T-cell (primary cell): ENCODE measurements at regions not wholly inside any gene's neighbourhood (a gene's known extent, or its start where the extent isn't known, plus 50 kb on each side); places are given as distances from the start of the nearest gene placed in this dataset.

ENCODE experiments used
- ATAC-seq, 4 experiments: fragments of 200-7000 bp in 3 of 4; fragments of 150-1000 bp in 1 of 4; cut with Tn5 transposase; replicated peaks in 1 of 4; 1 replicate in 3 of 4; 2 replicates in 1 of 4; pipeline ENCODE4 v1.10.0; 2021; ENCODE audit warnings: moderate library complexity in 3 of 4, mild to moderate bottlenecking in 2 of 4, moderate number of reproducible peaks in 1 of 4
- CTCF ChIA-PET, 2 donors: fragments of 300-600 bp; sonication (Branson Sonifier 250); formaldehyde crosslinking; loops; one replicate each; lab custom pipeline; 2022; ENCODE audit warnings: antibody characterized with exemption in 2 of 2; lab: Charles Lee
- POLR2A ChIA-PET, 2 donors: fragments of 300-600 bp; sonication (Branson Sonifier 250); formaldehyde crosslinking; loops; one replicate each; lab custom pipeline; 2022; ENCODE audit warnings: antibody characterized with exemption in 2 of 2; lab: Charles Lee
- DNase-seq, 35 experiments: peaks; one replicate each; pipeline versions ENCODE4 v3.0.0 to v3.0.0-alpha.2; 2013 to 2023
- H3K27ac ChIP-seq: one replicate; pipeline ENCODE4 v1.5.1; 2013; ENCODE audit warnings: low read length
- H3K27me3 ChIP-seq, 2 experiments: replicated peaks in 1 of 2; 1 replicate in 1 of 2; 2 replicates in 1 of 2; pipeline versions ENCODE4 v1.6.1 to v1.7.0; 2013; ENCODE audit warnings: low read length in 1 of 2, mixed read lengths in 1 of 2; ENCODE audit not compliant: control insufficient read depth in 2 of 2, insufficient read depth in 2 of 2; ENCODE audit errors: extremely low read depth in 1 of 2
- H3K36me3 ChIP-seq, 2 donors: 1 replicate in 1 of 2; 2 replicates in 1 of 2; pipeline versions ENCODE4 v1.6.1 to v1.7.0; 2013; ENCODE audit warnings: low read length in 1 of 2; ENCODE audit not compliant: control insufficient read depth in 2 of 2, insufficient read depth in 1 of 2; ENCODE audit errors: extremely low read depth in 1 of 2
- H3K4me1 ChIP-seq, 2 experiments: 1 replicate in 1 of 2; 2 replicates in 1 of 2; pipeline versions ENCODE4 v1.6.1 to v1.7.0; 2013; ENCODE audit warnings: low read length in 2 of 2, mixed read lengths in 1 of 2; ENCODE audit not compliant: insufficient read depth in 2 of 2, control insufficient read depth in 1 of 2; ENCODE audit errors: extremely low read depth in 1 of 2
- H3K4me3 ChIP-seq, 2 donors: 1 replicate in 1 of 2; 2 replicates in 1 of 2; pipeline versions ENCODE4 v1.5.1 to v1.7.0; 2013; ENCODE audit warnings: mild to moderate bottlenecking in 2 of 2, low read length in 1 of 2, moderate library complexity in 1 of 2; ENCODE audit not compliant: control insufficient read depth in 1 of 2; ENCODE audit errors: extremely low read depth in 1 of 2
- H3K9me3 ChIP-seq: 2 replicates; pipeline ENCODE4 v1.7.0; 2013
- H3K27ac Mint-ChIP-seq, 2 donors: one replicate each; pipeline ENCODE4 v1.8.0; 2020 to 2021; ENCODE audit warnings: mild to moderate bottlenecking in 2 of 2, mixed read lengths in 2 of 2
- H3K27me3 Mint-ChIP-seq, 2 donors: one replicate each; pipeline ENCODE4 v1.8.0; 2021 to 2022; ENCODE audit warnings: mixed read lengths in 2 of 2
- H3K36me3 Mint-ChIP-seq: one replicate; pipeline ENCODE4 v1.8.0; 2021; ENCODE audit warnings: mixed read lengths
- H3K4me1 Mint-ChIP-seq, 3 donors: one replicate each; pipeline ENCODE4 v1.8.0; 2020 to 2022; ENCODE audit warnings: mixed read lengths in 3 of 3, mild to moderate bottlenecking in 1 of 3
- H3K4me3 Mint-ChIP-seq, 3 donors: one replicate each; pipeline ENCODE4 v1.8.0; 2020 to 2022; ENCODE audit warnings: mild to moderate bottlenecking in 3 of 3, mixed read lengths in 3 of 3, moderate library complexity in 3 of 3
- H3K9me3 Mint-ChIP-seq, 3 donors: one replicate each; pipeline ENCODE4 v1.8.0; 2020 to 2022; ENCODE audit warnings: mixed read lengths in 3 of 3
- WGBS: methylation state at CpG from one replicate; pipeline ENCODE4 v1.1.5; 2013; ENCODE audit warnings: missing lambda C conversion rate; ENCODE audit not compliant: insufficient coverage; 5-methylcytosine and 5-hydroxymethylcytosine counted together

DNA sequence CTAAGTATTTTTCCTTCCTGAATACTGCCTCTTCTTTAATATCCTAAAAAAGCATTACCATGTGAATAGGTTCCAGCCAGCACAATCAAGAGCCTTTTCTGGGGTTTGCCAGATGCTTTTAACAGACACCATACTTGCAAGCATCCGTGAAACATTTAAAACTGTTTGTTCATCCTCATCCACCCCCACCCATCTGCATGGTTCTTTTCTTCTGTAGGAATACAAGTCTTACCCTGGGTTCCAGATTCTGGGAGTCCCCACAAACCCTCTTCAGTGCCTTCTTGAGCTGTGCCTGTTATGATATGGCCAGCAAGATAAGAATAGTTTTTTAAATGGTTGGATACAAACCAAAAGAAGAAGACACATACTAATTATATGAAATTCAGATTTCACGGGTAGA lies 354.9 kb upstream of the PLXNA2 start:
- ATAC-seq, result no peak
- WGBS, result 100% methylated on average over 1 of the region's 2 CpGs
- Histone ChIP-seq H3K27ac (no peak overlapping the region), H3K4me1 (no peaks in the 10 kb centered on the region), H3K27me3 (peaks cover 0 to 5% of the 10 kb centered on the region in 2 experiments), H3K4me3 (no peak overlapping the region), H3K9me3 (no peaks in the 10 kb centered on the region), H3K36me3 (no peaks in the 10 kb centered on the region)
- no peak for DNase-seq
- Mint-ChIP-seq H3K9me3 (no peaks in the 10 kb centered on the region), H3K27ac (no peak overlapping the region), H3K4me3 (no peak overlapping the region), H3K27me3 (peaks cover 3 to 10% of the 10 kb centered on the region in 2 donors), H3K4me1 (no peaks in the 10 kb centered on the region), H3K36me3 (no peaks in the 10 kb centered on the region)
- CTCF ChIA-PET, result no interaction called here
- POLR2A ChIA-PET, result no interaction called here

- Mint-ChIP-seq H3K4me1 (no peaks in the 10 kb centered on the region), H3K27me3 (peaks cover 8 to 16% of the 10 kb centered on the region in 2 donors), H3K4me3 (no peak overlapping the region), H3K9me3 (no peaks in the 10 kb centered on the region), H3K27ac (no peak overlapping the region), H3K36me3 (no peaks in the 10 kb centered on the region)
- H3K36me3 ChIP-seq, result no peaks in the 10 kb centered on the region
- ATAC-seq (no peak), DNase-seq (no peak)
- H3K4me3 ChIP-seq, result no peak overlapping the region
- POLR2A ChIA-PET, result no interaction called here
- peaks cover 0 to 5% of the 10 kb centered on the region in 2 experiments for H3K27me3 ChIP-seq
- CTCF ChIA-PET, result no interaction called here
- no peak overlapping the region for H3K27ac ChIP-seq
- no peaks in the 10 kb centered on the region for H3K9me3 ChIP-seq
- no peaks in the 10 kb centered on the region for H3K4me1 ChIP-seq
- WGBS, result 83% methylated on average over 2 of the region's 6 CpGs
Observed at GRCh38 chr1:208600456-208601190, 356.4 kb upstream of the PLXNA2 start.

DNA sequence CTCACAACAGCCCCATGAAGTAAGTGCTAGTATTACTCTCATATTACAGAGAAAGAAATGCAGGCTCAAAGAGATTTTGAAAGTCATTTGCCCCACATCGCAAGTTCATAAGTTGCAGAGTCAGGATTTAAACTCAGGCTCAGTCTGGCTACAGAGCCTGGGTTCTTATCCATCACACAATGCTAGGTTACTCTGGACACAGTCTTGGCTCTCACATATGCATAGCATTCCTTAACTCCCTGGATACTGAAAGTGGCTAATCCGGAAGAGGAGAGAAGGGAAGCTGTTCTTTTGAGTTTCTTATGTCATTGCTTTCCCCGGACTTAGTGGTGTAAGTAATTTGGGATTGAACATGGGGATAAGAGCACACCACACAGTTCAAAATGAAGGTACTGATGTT lies 357.4 kb upstream of the PLXNA2 start:
- CTCF ChIA-PET, result no interaction called here
- POLR2A ChIA-PET, result no interaction called here
- H3K4me1 ChIP-seq, result no peaks in the 10 kb centered on the region
- H3K9me3 ChIP-seq, result no peaks in the 10 kb centered on the region
- H3K27ac ChIP-seq, result no peak overlapping the region
- no peaks in the 10 kb centered on the region for H3K9me3 Mint-ChIP-seq
- DNase-seq (no peak), ATAC-seq (no peak)
- peaks cover 8 to 16% of the 10 kb centered on the region in 2 donors for H3K27me3 Mint-ChIP-seq
- H3K4me1 Mint-ChIP-seq, result no peaks in the 10 kb centered on the region
- no peak overlapping the region for H3K4me3 Mint-ChIP-seq
- no peaks in the 10 kb centered on the region for H3K36me3 ChIP-seq
- no peaks in the 10 kb centered on the region for H3K36me3 Mint-ChIP-seq
- H3K27me3 ChIP-seq, result peaks cover 0 to 5% of the 10 kb centered on the region in 2 experiments
- H3K4me3 ChIP-seq, result no peak overlapping the region
- WGBS, result 100% methylated on average over 1 of the region's 3 CpGs
- no peak overlapping the region for H3K27ac Mint-ChIP-seq

DNA sequence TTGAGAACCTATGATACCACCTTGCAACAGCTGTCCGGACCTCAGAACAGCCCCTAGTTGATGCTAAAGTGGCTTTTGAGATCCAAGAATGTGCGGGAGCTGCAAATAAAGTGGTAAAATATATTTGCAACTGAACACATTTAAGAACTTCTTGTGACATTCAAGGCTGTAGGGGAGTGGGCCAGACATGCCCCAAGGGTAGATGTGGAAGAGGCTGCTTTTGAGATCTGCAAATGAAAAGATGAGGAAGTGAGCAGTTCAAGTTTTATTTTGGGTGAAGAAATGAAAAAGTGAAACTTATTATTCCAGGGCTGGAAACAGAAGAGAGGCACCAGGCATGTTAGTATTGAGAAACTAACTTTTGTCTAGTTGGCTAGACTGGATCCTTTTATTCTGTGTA lies 359.5 kb upstream of the PLXNA2 start:
- H3K27ac Mint-ChIP-seq, result no peak overlapping the region
- CTCF ChIA-PET, result no interaction called here

DNA sequence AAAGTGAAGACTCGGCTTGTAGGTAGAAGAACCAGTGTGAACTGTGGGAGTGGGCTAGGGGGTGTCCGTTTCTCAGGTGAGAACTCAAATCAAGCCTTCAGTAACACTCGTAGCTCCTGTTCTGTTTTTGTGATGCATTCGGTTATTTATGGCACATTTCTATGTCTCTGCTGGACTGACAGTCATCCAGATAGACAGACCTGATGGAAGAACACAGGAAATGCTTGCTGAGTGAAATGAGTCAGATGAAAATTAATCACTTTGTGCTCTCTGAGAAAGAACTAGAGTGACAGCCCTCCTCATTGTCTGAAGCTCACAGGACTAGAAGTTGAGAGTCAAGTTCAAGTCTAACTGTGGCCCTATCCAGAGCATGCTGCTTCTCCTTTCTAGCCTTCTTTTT lies 360.1 kb upstream of the PLXNA2 start:
- H3K27me3 ChIP-seq, result no peaks in the 10 kb centered on the region
- no peaks in the 10 kb centered on the region for H3K4me1 ChIP-seq
- no peak overlapping the region for H3K4me3 ChIP-seq
- H3K9me3 ChIP-seq, result no peaks in the 10 kb centered on the region
- H3K4me1 Mint-ChIP-seq, result no peaks in the 10 kb centered on the region
- no peaks in the 10 kb centered on the region for H3K36me3 ChIP-seq
- ATAC-seq, result no peak
- no peak overlapping the region for H3K4me3 Mint-ChIP-seq
- H3K27me3 Mint-ChIP-seq, result peaks cover 6% of the 10 kb centered on the region in 2 donors
- DNase-seq, result no peak
- no peaks in the 10 kb centered on the region for H3K36me3 Mint-ChIP-seq
- POLR2A ChIA-PET, result interaction anchor here in 1 of 2 donors (0.7 kb wide), 1 partner anchor 19 kb away, joined by 3 read pairs; no protein-coding TSS in a partner anchor
- CTCF ChIA-PET, result no interaction called here
- H3K27ac ChIP-seq, result no peak overlapping the region
- H3K27ac Mint-ChIP-seq, result no peak overlapping the region
- H3K9me3 Mint-ChIP-seq, result no peaks in the 10 kb centered on the region
- WGBS, result 40% methylated on average over 1 of the region's 4 CpGs

More for the DNA sequence above, 359.5 kb upstream of the PLXNA2 start:
- Mint-ChIP-seq H3K36me3 (no peaks in the 10 kb centered on the region), H3K27me3 (peaks cover 6 to 8% of the 10 kb centered on the region in 2 donors), H3K9me3 (no peaks in the 10 kb centered on the region), H3K4me1 (no peaks in the 10 kb centered on the region), H3K4me3 (no peak overlapping the region)
- Histone ChIP-seq H3K36me3 (no peaks in the 10 kb centered on the region), H3K9me3 (no peaks in the 10 kb centered on the region), H3K27ac (no peak overlapping the region), H3K4me1 (no peaks in the 10 kb centered on the region), H3K27me3 (no peaks in the 10 kb centered on the region), H3K4me3 (no peak overlapping the region)
- ATAC-seq (no peak), DNase-seq (no peak)
- 92% methylated on average over 2 of the region's 2 CpGs for WGBS
- POLR2A ChIA-PET, result no interaction called here

DNA sequence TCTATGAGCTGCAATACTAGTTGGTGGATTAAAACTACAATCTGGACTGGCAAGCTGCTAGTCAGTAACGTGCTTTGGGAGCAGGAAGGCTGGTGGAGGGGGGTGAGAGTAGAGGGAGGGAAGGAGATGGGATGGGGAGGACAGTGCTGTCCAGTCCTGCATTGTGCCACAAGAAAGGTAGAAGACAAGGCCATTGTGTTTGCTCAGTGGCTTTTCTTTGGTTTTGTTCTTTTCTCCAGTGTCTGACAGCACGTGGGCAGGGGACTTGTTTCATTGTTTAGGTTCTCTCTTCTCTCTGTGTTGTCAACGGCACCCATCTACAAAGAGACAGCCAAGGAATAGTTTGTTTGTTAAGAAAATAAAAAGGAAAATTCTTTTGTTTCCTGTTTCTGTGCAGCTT lies 362.8 kb upstream of the PLXNA2 start:
- no peaks in the 10 kb centered on the region for H3K4me1 Mint-ChIP-seq
- ChIA-PET CTCF (no interaction called here), POLR2A (no interaction called here)
- no peak overlapping the region for H3K27ac Mint-ChIP-seq
- no peaks in the 10 kb centered on the region for H3K27me3 ChIP-seq
- H3K27ac ChIP-seq, result no peak overlapping the region
- H3K9me3 ChIP-seq, result no peaks in the 10 kb centered on the region
- H3K4me1 ChIP-seq, result no peaks in the 10 kb centered on the region
- H3K27me3 Mint-ChIP-seq, result peaks cover 6% of the 10 kb centered on the region in 2 donors
- H3K36me3 Mint-ChIP-seq, result no peaks in the 10 kb centered on the region
- ATAC-seq (no peak), DNase-seq (no peak)
- 55% methylated on average over 2 of the region's 3 CpGs for WGBS
- H3K4me3 ChIP-seq, result no peak overlapping the region
- no peaks in the 10 kb centered on the region for H3K9me3 Mint-ChIP-seq
- H3K4me3 Mint-ChIP-seq, result no peak overlapping the region
- H3K36me3 ChIP-seq, result no peaks in the 10 kb centered on the region
